Testis (tissue), 2 donors: ENCODE measurements at regions not wholly inside any gene's neighbourhood (a gene's known extent, or its start where the extent isn't known, plus 50 kb on each side); places are given as distances from the start of the nearest gene placed in this dataset.

ENCODE experiments used
- DNase-seq: peaks from one replicate; pipeline ENCODE4 v3.0.0-alpha.2; 2019
- H3K27ac ChIP-seq, 2 donors: fragments of 200-600 bp; sonication (generic); one replicate each; pipeline ENCODE4 v1.5.1; 2019
- H3K27me3 ChIP-seq: fragments of 200-600 bp; sonication (generic); one replicate; pipeline ENCODE4 v1.5.1; 2019
- H3K36me3 ChIP-seq: fragments of 200-600 bp; sonication (generic); one replicate; pipeline ENCODE4 v1.5.1; 2017; ENCODE audit warnings: low read depth; ENCODE audit errors: missing control alignments
- H3K4me1 ChIP-seq: fragments of 200-600 bp; sonication (generic); one replicate; pipeline ENCODE4 v1.5.1; 2019
- H3K4me3 ChIP-seq, 2 donors: fragments of 200-600 bp; sonication (generic); one replicate each; pipeline ENCODE4 v1.5.1; 2017 to 2019
- H3K9me3 ChIP-seq: fragments of 200-600 bp; sonication (generic); one replicate; pipeline ENCODE4 v1.5.1; 2017
- CTCF ChIP-seq, 3 experiments: fragments of 450-650 bp in 2 of 3; fragments of 200-600 bp in 1 of 3; sonication (generic) in 1 of 3; IDR thresholded peaks; one replicate each; pipeline ENCODE4 v1.5.1; 2016 to 2019; ENCODE audit warnings: antibody characterized with exemption in 3 of 3, mild to moderate bottlenecking in 2 of 3, moderate library complexity in 1 of 3
- POLR2A ChIP-seq: fragments of 450-650 bp; IDR thresholded peaks from one replicate; pipeline ENCODE4 v1.6.1; 2017; ENCODE audit warnings: antibody characterized with exemption, mild to moderate bottlenecking, moderate library complexity
- WGBS, 2 donors: methylation state at CpG; one replicate each; pipeline ENCODE4 v1.1.5; 2018; 5-methylcytosine and 5-hydroxymethylcytosine counted together
- intact Hi-C: fragments of 100-400 bp; cut with DNase I; formaldehyde crosslinking; loops from one replicate; pipeline ENCODE4 v1.15.1; 2023; ENCODE audit warnings: low total_unique reads

DNA sequence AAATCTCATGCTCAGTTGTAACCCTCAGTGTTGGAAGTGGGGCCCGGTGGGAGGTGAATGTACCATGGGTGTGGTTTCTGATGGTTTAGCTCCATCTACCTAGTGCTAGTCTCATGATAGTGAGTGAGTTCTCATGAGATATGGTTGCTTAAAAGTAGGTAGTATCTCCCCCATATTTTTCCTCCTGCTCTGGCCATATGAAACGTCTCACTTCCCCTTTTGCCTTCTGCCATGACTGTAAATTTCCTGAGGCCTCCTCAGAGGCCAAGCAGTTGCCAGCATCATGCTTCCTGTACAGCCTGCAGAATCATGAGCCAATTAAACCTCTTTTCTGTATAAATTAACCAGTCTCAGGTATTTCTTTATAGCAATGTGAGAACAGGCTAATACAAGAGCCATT lies 62.8 kb upstream of the RNF152 start:
- intact Hi-C loops, result no loop called here
- no peak for DNase-seq
- no peaks in the 10 kb centered on the region for H3K36me3 ChIP-seq
- H3K9me3 ChIP-seq, result no peaks in the 10 kb centered on the region
- no peak overlapping the region for H3K27ac ChIP-seq
- no peak overlapping the region for H3K4me3 ChIP-seq
- TF ChIP-seq CTCF (IDR thresholded peaks at IDR 0.05) (no peak), POLR2A (no peak)
- no peaks in the 10 kb centered on the region for H3K27me3 ChIP-seq
- 75 to 83% methylated on average over 2 of the region's 2 CpGs for WGBS, 2 donors
- no peaks in the 10 kb centered on the region for H3K4me1 ChIP-seq

GRCh38 chr18:61954096-61954746 lies 61.4 kb upstream of the RNF152 start:
- Histone ChIP-seq H3K27ac (no peak overlapping the region), H3K9me3 (no peaks in the 10 kb centered on the region), H3K27me3 (no peaks in the 10 kb centered on the region), H3K4me3 (no peak overlapping the region), H3K36me3 (no peaks in the 10 kb centered on the region), H3K4me1 (no peaks in the 10 kb centered on the region)
- WGBS, 2 donors, result 73 to 90% methylated on average over 5 of the region's 5 CpGs
- TF ChIP-seq CTCF (IDR thresholded peaks at IDR 0.05) (no peak), POLR2A (no peak)
- DNase-seq, result no peak
- intact Hi-C loops, result no loop called here

DNA sequence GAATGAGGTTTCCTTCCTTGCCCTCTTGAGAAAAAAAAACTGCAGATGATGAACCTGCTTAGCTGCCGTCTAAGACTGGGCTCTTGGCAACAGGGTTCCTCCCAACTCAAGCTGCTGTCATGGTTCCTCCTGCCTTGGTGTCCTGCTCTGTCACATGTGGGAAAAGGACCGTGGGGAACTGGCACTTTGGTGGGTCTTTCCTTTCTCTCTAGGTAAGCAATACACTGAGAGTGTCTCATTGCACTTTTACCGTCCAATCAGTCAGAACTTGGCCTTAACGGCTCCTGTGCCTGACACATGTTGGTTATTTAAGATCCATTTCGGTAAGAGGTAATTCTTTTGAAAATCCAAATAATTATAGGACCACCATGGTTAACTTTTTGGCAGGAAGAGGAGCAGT lies 60.8 kb upstream of the RNF152 start:
- Histone ChIP-seq H3K9me3 (no peaks in the 10 kb centered on the region), H3K36me3 (no peaks in the 10 kb centered on the region), H3K27ac (no peak overlapping the region), H3K4me3 (no peak overlapping the region), H3K4me1 (no peaks in the 10 kb centered on the region), H3K27me3 (no peaks in the 10 kb centered on the region)
- DNase-seq, result no peak
- TF ChIP-seq POLR2A (no peak), CTCF (IDR thresholded peaks at IDR 0.05) (no peak)
- intact Hi-C loops, result no loop called here
- WGBS, 2 donors, result 68 to 76% methylated on average over 5 of the region's 5 CpGs

DNA sequence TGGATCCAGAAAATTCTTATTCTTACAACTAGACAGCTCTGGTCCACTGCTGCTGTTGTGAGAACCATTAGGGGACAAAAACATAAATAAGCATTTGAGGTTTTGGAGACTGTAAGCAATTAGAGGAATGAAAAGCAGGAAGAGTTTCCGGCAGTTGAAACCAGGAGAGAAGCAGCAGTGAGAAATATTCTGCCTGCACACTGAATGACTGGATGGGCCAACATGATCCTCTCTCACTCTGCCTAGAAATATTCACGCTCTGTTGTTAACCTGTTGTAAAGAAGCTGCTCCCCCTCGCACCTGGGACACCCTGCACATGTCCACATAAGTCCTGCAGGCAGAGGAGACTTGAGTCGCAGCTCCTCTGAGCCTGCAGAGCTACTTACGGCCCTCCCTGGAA lies 60.4 kb upstream of the RNF152 start:
- no peak for TF ChIP-seq CTCF (IDR thresholded peaks at IDR 0.05)
- intact Hi-C loops, result no loop called here
- 91 to 93% methylated on average over 5 of the region's 5 CpGs for WGBS, 2 donors
- no peak overlapping the region for H3K27ac ChIP-seq
- DNase-seq, result no peak
- no peaks in the 10 kb centered on the region for H3K27me3 ChIP-seq
- H3K9me3 ChIP-seq, result no peaks in the 10 kb centered on the region
- no peaks in the 10 kb centered on the region for H3K36me3 ChIP-seq
- no peaks in the 10 kb centered on the region for H3K4me1 ChIP-seq
- H3K4me3 ChIP-seq, result no peak overlapping the region

DNA sequence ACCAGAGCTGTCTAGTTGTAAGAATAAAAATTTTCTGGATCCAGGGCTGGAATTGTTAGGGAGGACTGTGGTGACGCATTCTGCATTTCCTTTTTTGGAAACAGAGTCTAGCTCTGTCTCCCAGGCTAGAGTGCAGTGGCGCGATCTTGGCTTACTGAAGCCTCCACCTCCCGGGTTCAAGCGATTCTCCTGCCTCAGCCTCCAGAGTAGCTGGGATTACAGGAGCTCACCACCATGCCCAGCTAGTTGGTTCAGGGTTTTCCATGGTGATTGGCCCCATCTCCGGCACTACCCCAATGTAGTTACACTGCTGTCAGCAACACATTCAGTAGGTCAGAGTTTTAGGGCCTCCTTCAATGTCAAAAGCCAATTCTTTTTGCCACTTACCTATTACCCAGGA lies 58.6 kb upstream of the RNF152 start:
- DNase-seq, result no peak
- no peaks in the 10 kb centered on the region for H3K36me3 ChIP-seq
- WGBS, 2 donors, result 90 to 92% methylated on average over 2 to 6 of the region's 6 CpGs
- no peak for TF ChIP-seq POLR2A
- no peak for TF ChIP-seq CTCF (IDR thresholded peaks at IDR 0.05)
- no peak overlapping the region for H3K27ac ChIP-seq
- H3K9me3 ChIP-seq, result no peaks in the 10 kb centered on the region
- H3K27me3 ChIP-seq, result no peaks in the 10 kb centered on the region
- H3K4me3 ChIP-seq, result no peak overlapping the region
- no peaks in the 10 kb centered on the region for H3K4me1 ChIP-seq
- intact Hi-C loops, result no loop called here
